ENCODE measurements at regions not wholly inside any gene's neighbourhood (a gene's known extent, or its start where the extent isn't known, plus 50 kb on each side); places are given as distances from the start of the nearest gene placed in this dataset.

DNA sequence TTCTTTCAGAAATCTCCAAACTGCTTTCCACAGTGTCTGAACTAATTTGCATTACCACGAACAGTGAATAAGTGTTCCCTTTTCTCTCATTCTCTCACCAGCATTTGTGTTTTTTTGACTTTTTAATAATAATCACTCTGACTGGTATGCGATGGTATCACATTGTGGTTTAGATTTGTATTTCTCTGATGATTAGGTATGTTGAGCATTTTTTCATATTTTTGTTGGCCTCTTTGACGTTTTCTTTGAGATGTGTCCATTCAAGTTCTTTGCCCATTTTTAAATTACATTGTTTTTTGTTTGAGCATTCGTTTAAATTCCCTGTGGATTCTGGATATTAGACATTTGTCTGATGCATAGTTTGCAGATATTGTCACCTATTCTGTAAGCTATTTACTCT, 1639.6 kb upstream of the TENM4 start:
- DNase-seq, result no peak

DNA sequence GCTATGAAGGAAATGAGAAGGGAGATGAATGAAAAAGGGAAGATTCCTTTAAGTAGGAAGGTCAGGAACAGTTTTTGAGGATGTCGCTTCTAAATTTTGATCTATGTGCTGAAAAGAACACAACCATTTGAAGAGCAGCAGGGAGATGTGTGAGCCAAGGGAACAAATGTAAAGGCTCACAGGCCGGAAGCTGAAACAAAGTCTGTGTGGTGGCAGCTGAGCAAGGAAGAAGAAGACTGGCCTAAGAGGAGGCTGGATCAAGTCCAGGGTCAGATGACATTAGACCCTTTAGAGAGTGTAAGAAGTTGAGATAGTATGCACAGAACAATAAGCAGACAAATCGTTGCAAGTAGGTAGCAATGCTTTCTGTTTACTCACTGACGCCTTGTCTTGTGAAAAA, 1631.4 kb upstream of the TENM4 start:
- no peak for DNase-seq

DNA sequence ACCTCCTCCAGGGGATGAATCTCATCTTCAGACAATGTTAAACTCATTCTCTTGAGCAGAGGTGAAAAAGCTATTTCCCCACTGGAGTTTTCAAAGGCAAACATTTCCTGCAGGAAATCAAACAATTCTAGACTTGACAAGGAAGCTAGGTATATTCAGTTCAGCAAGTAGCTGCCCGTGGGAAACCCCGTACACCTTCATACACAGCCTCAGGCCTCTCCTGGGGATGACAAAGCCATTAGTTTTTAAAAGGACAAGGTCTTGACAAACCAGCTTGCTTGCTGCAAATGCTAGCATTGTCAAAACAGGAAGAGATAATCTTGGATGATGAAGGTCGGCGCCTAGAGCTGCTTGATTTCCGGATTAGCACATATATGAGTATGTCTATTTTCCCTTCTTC, 1630.8 kb upstream of the TENM4 start:
- DNase-seq, result no peak

DNA sequence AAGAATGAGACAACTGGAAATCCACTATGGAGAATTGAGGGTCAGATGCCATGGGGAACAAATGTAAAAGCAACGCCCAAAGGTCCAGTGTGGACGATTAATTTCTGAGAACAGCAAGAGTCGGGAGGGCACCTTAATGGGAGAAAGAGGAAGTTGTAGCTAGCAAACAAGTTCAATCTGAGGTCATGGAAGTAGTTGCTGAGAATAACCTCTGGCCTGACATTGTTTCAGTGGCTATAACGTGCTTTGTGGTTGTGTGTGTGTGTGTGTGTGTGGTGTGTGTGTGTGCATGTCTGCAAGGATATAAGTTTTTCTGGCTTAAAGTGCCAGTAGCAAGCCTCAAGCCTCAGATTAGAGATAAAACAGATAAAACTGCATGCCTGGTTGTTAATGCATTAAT, 1630.1 kb upstream of the TENM4 start:
- DNase-seq, result peak in 1 of 2 donors; percentile 1

DNA sequence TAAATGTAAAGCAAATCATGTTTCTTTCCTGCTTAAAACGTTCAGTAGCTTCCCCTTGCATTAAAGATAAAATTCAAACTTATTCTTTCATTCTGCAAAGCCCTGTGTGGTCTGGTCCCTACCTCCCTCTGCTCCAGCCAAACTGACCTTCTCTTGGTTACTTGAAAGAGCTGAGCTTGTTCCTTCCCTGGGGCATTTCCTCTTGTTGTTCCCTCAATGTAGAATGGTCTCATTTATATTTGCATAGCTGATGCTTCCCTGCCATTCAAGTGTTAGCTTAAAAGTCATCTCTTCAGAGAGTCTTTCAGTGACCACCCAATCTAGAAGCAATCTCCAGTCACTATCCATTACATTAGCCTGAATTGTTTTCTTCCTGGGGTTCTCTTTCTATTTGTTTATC, 1618.5 kb upstream of the TENM4 start:
- DNase-seq, result no peak

DNA sequence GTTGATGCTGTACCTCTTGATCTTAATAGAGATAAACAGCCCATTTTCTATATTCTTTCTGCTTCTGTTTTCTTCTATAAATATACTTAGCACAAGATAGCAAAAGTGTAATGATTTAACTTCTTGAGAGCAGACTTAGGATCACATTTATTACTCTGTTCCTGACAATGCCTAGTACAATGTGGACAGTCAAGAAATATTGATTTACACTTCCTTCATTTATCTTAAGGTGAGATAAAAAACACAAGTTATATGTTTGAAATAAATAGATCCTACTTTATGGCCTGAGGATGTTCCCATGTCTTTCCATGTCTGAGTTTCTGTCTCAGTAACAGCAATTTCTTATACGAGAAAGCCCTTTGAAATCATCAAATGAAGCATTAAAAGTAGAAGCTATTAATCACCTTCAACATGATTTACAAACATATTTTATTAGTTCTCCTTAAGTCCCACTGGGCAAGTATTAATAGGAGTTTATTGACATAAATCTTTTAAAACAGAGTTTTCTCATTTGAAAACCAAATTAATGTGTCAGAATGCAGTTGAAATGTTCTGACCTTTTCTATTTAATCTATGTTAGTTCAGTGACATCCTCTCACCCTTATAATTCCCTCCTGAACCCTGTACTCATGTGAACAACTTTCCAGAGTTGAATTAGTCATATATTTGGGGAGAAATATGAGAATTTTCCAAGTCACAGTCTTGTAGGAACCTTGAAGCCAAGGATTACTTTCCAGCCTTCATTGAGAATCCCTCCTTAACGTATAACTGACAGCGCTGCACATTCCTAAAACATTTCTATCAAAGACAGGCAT, 1611.7 kb upstream of the TENM4 start:
- DNase-seq, result no peak

DNA sequence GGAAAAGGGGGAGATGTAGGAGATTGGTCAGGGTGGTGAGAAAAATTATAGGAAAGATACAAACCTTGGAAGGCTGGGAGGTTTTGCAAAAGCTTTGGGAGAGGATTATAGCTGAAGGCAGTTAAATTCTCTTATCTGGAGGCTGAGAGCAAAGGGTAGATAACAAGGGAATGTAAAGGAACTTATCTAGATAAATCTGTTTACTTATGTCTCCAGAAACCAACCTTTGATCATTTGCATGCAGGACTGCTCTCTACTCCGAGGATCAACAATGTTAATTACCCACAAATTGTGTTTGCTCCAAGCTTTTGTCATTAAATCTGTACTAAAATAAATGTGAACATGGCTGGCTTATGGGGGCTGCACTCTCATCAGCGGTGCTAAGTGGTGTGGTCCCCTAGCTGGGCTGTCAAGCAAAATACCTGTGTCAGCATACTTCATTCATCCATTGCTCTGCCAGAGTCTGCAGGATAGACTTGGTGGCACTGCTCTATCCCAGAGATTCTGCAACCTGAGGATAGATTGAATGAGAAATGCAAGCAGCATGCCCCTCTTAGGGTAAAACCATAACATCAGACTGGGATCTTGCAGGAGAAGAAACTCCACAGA, 1599.2 kb upstream of the TENM4 start:
- no peak for DNase-seq

DNA sequence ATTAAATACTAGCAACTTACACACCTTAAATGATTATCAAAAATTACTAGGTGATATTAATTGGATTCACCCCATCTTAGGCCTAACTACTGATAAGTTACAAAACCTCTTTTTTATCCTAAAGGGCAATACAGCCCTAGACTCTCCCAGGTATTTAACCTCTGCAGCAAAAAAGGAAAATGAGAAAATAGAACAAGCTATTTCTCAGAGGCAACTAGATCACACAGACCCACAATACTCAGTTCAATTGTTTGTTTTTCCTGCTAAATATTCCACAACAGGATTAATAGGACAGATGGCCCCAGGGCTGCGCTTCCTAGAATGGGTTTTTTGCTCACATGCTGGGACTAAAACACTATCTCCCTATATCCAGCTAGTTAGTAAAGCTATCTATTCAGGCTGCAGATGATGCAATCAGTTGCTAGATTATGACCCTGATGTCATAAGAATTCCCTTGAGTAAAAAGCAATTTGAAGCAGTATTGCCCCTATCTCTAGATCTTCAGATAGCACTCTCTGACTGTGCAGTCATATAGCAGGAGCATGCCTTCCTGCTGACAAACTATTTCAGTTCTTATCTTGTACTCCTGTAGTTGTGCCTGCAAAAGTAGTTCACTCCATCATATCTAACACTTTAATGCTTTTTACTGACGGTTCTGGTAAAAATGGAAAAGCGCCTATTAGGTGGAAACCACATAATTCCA, 1595.5 kb upstream of the TENM4 start:
- DNase-seq, result no peak

DNA sequence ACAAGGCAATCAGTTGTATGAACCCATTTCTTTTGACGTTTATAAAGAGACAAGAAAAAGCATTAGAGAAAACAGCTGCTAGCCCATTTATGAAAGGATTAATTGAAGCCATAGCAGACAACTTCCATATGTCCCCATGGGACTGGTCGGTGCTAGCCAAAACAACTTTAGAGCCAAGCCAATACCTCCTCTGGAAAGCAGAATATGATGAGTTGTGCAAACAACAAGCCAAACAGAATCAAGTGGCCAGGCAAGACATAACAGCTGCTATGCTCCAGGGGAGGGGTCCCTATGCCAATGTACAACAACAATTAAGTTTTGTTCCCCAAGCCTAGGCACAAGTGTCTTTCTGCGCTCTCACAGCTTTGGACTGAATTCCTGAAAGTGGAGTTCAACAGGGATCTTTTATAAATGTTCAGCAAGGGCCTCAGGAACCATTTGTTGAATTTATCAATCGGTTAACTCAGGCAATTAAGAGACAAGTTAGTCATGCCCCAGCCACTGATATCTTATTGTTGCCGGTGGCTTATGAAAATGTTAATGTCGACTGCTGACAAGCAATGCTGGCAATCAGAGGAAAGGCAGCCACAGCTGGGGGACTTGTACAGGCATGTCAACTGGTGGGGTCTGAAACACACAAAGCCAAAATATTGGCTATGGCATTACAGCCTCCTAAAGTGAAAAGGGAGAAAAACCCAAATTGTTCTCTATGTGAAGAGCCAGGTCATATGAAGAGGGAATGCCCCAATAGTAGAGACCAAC, 1593.1 kb upstream of the TENM4 start:
- no peak for DNase-seq

DNA sequence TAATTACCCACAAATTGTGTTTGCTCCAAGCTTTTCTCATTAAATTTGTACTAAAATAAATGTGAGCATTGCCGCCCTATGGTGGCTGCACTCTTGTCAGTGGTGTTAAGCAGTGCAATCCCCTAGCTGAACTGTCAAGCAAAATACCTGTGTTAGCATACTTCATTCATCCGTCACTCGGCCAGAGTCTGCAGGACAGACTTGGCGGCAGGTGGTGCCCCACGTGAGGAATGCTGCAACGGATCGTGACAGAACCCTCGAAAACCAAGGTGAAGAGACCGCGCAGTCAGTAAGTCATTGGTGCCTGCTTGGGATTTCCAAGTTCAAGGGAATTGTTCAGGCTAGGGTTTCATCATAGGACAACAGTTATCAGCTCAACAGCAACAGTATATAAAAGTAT, 1592.1 kb upstream of the TENM4 start:
- no peak for DNase-seq

DNA sequence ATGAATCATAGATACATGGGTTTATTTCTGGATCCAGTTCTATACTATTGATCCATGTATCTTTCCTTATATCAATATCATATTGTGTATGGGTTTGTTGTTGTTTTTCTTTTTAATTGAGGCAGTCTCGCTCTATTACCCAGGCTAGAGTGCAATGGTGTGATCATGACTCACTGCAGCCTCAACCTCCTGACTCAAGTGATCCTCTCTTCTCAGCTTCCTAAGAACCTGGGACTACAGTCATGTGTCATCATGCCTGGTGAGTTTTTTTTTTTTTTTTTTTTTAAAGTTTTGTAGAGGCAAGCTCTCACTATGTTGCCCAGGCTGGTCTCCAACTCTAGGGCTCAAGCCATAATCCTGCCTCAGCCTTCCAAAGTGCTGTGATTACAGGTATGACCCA, 1589.4 kb upstream of the TENM4 start:
- DNase-seq, result no peak

DNA sequence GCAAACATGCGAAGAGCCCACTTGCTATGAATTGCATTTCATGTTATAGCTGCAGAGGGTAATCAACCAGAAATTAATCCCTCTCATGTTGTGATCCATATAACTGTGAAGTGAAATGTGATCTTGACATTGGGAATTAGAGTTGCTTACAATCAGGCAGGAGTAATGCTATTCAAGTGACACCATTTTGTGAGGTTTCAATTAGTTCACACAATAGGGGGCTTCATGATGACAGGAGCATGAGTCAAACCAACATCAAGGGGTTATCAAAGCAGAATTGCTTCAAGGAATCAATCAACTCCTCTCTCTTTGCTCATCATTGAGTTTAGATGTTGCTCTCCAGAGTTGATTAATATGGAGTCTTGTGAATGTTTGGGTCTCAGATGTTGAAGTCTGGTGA, 1585.2 kb upstream of the TENM4 start:
- no peak for DNase-seq

DNA sequence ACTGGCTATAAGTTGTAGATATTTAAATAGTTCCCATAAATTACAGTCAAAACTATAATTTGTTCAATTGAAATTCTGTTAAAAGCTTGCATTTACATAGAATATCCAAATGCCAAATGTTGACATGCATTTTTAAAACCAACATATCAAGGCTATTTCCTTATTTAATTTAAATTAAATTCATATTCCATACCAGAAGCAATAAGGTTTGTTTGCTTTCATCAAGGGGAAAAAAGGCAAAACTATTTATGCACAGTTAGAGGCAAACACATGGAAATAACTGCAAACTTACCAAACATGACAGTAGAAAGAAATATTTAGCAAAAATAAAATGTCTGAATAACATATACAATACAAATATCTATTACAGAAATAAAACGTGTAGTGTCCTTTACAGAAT, 1581.2 kb upstream of the TENM4 start:
- DNase-seq, result no peak

DNA sequence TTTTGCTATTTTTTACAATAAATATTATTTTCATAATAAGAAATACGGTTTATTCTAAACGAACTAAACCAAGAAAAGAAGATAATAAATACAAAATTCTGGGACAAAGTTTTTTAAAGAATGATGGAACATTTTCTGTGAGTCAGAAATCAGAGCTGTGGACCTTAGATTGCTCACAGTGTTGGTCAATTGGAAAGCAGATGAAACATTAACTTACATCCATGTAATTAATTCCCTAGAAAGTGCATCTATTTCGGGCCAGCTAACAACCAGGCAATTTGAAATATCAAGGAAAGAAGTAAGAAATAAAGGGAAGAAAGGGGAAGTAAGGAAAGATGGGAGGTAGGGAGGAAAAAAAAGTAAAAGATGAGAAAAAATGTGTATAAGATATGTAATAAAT, 1569.8 kb upstream of the TENM4 start:
- no peak for DNase-seq

DNA sequence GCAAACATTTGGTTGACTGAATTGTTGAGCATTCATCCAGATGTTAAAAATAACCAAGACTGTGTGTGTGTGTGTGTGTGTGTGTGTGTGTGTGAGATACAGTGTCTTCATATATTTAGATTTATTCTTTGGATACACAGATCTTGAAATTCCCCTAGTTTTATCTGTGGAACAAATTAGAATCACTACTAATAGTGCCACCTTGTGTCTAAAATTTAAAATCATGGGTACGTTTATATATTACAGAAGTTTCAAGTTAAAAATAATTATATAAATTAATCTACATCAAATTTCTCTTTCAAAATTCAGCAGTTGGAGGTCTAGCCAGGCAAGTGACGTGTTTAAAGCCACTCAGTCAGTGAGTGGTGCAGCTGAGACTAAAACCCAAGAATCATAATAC, 1566.2 kb upstream of the TENM4 start:
- no peak for DNase-seq

DNA sequence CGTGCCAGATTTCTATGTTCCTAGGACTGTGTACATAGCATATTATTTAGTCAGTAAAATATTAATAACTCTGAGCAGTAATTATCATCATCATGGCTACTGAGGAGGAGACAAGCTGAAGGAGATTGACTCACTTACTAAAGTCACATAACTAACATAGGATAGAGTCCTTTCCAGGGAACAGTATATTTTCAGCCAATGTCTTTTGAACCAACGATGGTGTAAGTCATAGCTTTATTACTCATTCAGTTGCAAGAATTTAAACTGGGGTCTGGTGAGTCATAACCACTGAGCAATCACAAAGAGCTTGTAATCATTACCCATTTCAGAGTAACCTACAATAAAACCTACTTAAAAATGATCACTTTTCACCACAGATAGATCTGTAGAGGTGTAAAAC, 1564.8 kb upstream of the TENM4 start:
- DNase-seq, result no peak

DNA sequence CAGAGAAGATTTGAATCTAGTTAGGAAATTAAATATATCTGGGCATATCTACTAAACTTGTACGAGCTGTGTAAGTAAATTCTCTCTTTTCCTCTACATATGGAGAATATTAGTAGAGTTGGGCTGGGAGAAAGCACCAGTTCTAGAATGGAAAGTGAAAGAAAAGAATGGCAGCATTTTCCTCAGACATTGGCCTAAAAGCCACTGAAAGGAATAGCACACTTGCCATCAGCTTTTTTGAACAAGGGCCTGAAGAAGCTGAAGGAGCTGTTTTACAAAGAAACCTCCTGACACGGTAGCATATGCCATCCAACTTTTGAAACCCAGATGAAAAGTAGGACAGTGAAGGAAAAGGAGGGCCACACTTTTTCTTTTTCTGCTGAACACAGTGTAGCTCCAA, 1563.7 kb upstream of the TENM4 start:
- DNase-seq, result no peak

DNA sequence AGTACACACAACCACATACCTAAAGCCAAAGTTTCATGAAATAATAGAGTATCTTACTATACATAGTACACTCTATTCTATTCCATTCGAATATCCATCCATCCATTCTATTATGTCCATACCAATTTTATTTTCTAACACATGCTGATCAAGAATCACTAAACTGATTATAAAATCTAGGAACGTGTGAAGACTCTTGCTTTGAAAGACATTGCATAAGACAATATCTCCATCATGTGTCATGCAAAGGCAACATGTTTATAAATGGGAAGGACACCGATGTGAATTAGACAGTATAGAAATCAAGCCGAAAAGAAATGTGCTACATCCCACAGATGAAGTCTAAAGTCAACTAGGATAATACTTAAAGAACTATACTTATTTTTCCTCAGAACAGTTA, 1561.5 kb upstream of the TENM4 start:
- no peak for DNase-seq

DNA sequence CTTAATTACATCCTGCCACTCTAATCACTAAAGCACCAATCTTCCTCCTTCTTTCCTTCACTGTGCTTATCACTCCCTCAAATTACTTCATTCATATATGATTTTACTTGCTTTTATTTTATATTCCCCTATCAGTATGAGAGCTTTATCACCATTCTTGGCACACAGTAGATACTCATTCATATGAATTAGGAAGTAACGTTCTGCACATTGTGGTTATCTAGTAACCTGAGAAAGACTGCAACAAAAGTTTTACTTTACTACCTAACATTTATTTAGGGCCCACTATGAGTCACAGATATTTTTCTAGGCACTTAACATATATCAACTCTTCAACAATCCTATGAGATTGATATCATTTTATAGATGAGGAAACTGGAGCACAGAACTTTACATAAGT, 1559.9 kb upstream of the TENM4 start:
- no peak for DNase-seq

DNA sequence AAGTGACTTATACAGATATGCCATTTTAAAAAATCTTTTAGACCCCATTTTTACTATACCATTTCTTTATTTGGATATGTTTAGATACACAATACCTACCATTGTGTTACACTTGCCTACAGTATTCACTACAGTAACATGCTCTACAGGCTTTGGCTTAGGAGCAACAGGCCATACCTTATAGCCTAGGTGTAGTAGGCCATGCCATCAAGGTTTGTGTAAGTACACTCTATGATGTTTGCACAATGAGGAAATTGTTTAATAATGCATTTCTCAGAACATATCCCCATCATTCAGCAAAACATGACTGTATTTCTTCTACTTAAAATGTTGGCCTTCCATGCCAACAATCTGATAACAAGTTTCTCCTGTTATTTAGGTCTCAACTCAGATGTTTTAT, 1559.5 kb upstream of the TENM4 start:
- no peak for DNase-seq

DNA sequence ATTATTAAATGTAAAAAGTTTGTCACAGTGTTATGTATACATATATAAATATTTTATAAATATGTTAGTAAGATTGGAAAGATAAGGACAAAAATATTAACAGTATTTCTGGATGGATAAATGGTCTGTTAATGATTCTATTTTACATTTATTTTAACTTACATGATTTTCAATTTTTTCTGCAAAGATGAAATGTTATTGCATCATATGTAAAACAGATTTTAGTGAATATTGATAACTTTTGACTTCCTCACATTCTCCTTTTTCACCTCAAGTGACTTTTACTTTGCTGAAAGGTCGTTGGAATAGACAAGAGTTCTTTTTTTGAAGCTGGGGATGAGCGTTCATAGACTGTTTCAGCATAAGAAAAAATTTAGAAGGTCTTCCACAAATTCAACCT, 1554.7 kb upstream of the TENM4 start:
- no peak for DNase-seq

DNA sequence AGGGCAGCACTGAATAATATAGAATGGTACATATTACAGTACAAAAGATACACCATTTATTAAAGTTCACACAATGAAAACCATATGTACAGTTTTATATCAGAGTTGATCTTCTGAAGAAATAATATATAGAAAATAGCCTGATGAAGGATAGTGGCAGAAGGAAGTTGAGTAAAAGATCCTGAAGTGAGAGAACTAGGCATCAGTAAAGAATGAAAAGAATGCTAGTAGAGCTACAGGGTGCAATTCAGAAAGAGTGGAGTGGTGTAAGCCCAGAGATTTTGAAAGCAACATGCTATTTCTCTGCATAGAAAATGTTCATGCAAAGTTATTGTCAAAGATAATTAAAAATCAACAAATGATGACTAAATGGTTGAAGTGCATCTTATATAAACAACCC, 1552.7 kb upstream of the TENM4 start:
- no peak for DNase-seq

DNA sequence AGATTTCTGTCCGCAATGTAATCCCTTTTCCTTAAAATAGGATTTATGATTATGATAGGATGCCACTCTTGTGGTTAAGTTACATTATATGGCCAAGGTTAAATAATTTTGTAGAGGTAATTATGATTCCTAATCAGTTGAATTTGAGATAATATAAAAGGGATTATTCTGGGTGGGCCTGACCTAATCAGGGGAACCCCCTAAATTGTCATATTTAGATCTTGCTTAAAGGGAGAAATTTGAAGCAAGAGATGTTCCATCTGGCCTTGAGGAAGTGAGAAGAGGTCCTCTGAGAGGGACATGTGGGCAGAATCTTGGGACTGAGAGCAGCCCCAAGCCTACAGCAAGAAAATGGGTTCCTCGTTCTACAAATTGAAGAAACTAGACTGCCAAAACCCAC, 1550.1 kb upstream of the TENM4 start:
- DNase-seq, result no peak

DNA sequence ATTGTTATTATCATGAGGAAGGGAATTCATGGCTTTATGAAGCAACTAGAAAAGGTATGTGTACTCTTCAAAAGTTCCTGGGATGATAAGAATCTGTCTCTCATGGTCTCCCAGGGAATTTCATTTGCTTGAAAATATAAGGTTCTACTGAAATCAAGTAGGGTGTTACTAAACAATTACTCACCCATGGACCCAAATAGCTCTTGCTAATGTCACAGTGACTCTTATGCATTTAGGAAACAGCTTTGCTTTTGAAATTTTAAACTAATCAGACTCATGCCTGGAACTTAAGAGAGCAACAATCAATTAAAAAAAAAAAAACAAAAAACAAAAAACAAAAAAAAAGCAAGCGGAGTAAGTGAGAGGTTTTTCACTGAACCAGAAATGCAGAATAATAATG, 1546.3 kb upstream of the TENM4 start:
- DNase-seq, result no peak

All from CD4-positive, alpha-beta T cell treated with Interferon alpha-2 for 1 hour (primary cell).